NCI-H460 (cell line): ENCODE measurements at regions not wholly inside any gene's neighbourhood (a gene's known extent, or its start where the extent isn't known, plus 50 kb on each side); places are given as distances from the start of the nearest gene placed in this dataset.

ENCODE experiments used
- DNase-seq: peaks from one replicate; pipeline ENCODE4 v3.0.0-alpha.2; 2016; ENCODE audit warnings: low read depth; ENCODE audit errors: extremely low read depth

GRCh38 chr4:100130964-100131363 is 59.3 kb downstream of the DDIT4L start:
- DNase-seq = no peak

- no peak for DNase-seq
Measured at GRCh38 chr4:100130491-100130890, 59.8 kb downstream of the DDIT4L start.

GRCh38 chr4:100129774-100130173 is 60.5 kb downstream of the DDIT4L start:
- DNase-seq = no peak

GRCh38 chr4:100128338-100128737 is 61.9 kb downstream of the DDIT4L start:
- no peak for DNase-seq

GRCh38 chr4:100124715-100125114 is 65.6 kb downstream of the DDIT4L start:
- no peak for DNase-seq

- DNase-seq = no peak
Measured at GRCh38 chr4:100118181-100118580, 72.1 kb downstream of the DDIT4L start.

GRCh38 chr4:100117750-100118149 is 72.5 kb downstream of the DDIT4L start:
- no peak for DNase-seq

- DNase-seq = no peak
Measured at GRCh38 chr4:100114909-100115308, 75.4 kb downstream of the DDIT4L start.

- DNase-seq = no peak
Measured at GRCh38 chr4:100113732-100114131, 76.5 kb downstream of the DDIT4L start.

- DNase-seq = no peak
Measured at GRCh38 chr4:100113096-100113495, 77.2 kb downstream of the DDIT4L start.

GRCh38 chr4:100109921-100110320 is 80.3 kb downstream of the DDIT4L start:
- no peak for DNase-seq

GRCh38 chr4:100108869-100109268 is 81.4 kb downstream of the DDIT4L start:
- DNase-seq = no peak

- no peak for DNase-seq
Measured at GRCh38 chr4:100106982-100107381, 83.3 kb downstream of the DDIT4L start.

GRCh38 chr4:100103671-100104070 is 86.6 kb downstream of the DDIT4L start:
- no peak for DNase-seq

GRCh38 chr4:100100985-100101384 is 89.3 kb downstream of the DDIT4L start:
- no peak for DNase-seq

GRCh38 chr4:100099746-100100145 is 90.5 kb downstream of the DDIT4L start:
- DNase-seq = no peak

GRCh38 chr4:100098681-100099080 is 91.6 kb downstream of the DDIT4L start:
- DNase-seq = no peak

- DNase-seq = no peak
Measured at GRCh38 chr4:100098011-100098545, 92.2 kb downstream of the DDIT4L start.

GRCh38 chr4:100095729-100096595 is 94.3 kb downstream of the DDIT4L start:
- DNase-seq = peak; percentile 73

GRCh38 chr4:100093091-100093866 is 97.0 kb downstream of the DDIT4L start:
- peak; percentile 91 for DNase-seq

- no peak for DNase-seq
Measured at GRCh38 chr4:100087743-100088142, 102.5 kb downstream of the DDIT4L start.
